ENCODE measurements at regions not wholly inside any gene's neighbourhood (a gene's known extent, or its start where the extent isn't known, plus 50 kb on each side); places are given as distances from the start of the nearest gene placed in this dataset.
"Not testable (repeated sequence)": the region's sequence is repeated elsewhere in the genome, so short reads cannot be mapped to it uniquely, and the experiment has no call there.

DNA sequence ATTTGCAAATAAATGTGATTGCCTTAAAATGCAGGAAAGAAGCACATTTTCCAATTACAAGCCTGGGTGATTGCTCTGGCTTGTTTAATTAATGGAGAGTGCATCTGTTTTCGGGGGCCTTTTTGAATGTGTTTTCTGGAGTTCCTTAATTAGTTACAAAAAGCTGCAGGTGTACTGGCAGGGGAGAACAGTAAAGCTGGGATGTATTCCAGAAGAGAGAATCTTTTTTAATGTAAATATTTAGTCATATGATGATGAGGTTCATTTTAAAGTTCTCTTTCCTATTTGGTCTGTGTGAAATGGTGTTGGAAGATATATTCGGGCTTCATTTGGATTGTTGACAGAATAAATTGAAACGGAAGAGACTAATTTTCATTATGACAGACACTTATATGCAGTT lies 70.9 kb upstream of the N4BP1 start:
- no peak for DNase-seq (ENCODE audit: low spot score)

DNA sequence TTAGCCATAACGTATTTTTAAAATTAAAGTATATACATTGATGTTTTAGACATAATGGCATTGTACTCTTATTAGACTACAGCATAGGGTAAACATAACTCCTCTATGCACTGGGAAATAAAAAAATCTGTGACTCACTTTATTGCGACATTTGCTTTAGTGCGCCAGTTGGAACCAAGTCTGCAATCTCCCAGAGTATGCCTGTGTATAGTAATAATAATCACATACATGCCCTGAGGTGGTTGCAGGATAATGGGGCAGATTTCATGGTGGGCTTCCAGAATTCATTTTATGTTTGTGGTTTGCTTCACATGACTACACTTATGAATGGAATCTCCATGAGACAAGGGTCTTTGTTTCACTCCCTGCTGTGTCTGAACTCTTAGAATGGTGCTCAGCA lies 66.9 kb upstream of the N4BP1 start:
- DNase-seq (ENCODE audit: low spot score) = no peak

GRCh38 chr16:48668184-48668583 lies 58.2 kb upstream of the N4BP1 start:
- DNase-seq (ENCODE audit: low spot score) = not testable (repeated sequence)

- no peak for DNase-seq (ENCODE audit: low spot score)
Measured at GRCh38 chr16:48659940-48660339, 50.0 kb upstream of the N4BP1 start.
